GM12878 (cell line): ENCODE measurements at regions not wholly inside any gene's neighbourhood (a gene's known extent, or its start where the extent isn't known, plus 50 kb on each side); places are given as distances from the start of the nearest gene placed in this dataset.

ENCODE experiments used
- ETV6 ChIP-seq, 2 experiments: fragments of 450-650 bp in 1 of 2; IDR thresholded peaks in 1 of 2; conservative IDR thresholded peaks in 1 of 2; 2 replicates each; pipeline ENCODE4 v1.6.1; 2014; ENCODE audit warnings: antibody characterized with exemption in 1 of 2, borderline replicate concordance in 1 of 2, low read depth in 1 of 2, mild to moderate bottlenecking in 1 of 2, moderate library complexity in 1 of 2
- IRF4 ChIP-seq: IDR thresholded peaks from 2 replicates; pipeline ENCODE4 v1.6.1; 2011; ENCODE audit warnings: low read depth, low read length
- PML ChIP-seq: IDR thresholded peaks from 2 replicates; pipeline ENCODE4 v1.6.1; 2012; ENCODE audit warnings: low read length, inconsistent platforms
- POLR2A ChIP-seq: IDR thresholded peaks from 2 replicates; pipeline ENCODE4 v1.6.1; 2011; ENCODE audit warnings: low read depth, mild to moderate bottlenecking, low read length
- SP1 ChIP-seq: IDR thresholded peaks from one replicate; pipeline ENCODE4 v1.6.1; 2011; ENCODE audit warnings: low read depth, low read length
- TCF3 ChIP-seq: IDR thresholded peaks from 2 replicates; pipeline ENCODE4 v1.6.1; 2012; ENCODE audit warnings: low read depth, mild to moderate bottlenecking, low read length, borderline replicate concordance; ENCODE audit not compliant: insufficient read depth
- TF ChIP-seq, protein P1 (sequence below), 3 experiments: IDR thresholded peaks in 2 of 3; conservative IDR thresholded peaks in 1 of 3; 2 replicates each; pipeline ENCODE4 v1.5.1; 2011; ENCODE audit warnings: low read depth in 3 of 3, low read length in 3 of 3, mild to moderate bottlenecking in 3 of 3, control low read depth in 2 of 3, moderate library complexity in 2 of 3, inconsistent platforms in 1 of 3, mixed read lengths in 1 of 3; ENCODE audit not compliant: control insufficient read depth in 2 of 3, insufficient read depth in 1 of 3; ENCODE audit errors: extremely low read depth in 1 of 3
- TF ChIP-seq, protein P2 (sequence below): IDR thresholded peaks from 2 replicates; pipeline ENCODE4 v1.6.1; 2012; ENCODE audit warnings: mild to moderate bottlenecking, low read depth, low read length
- TF ChIP-seq, protein P3 (sequence below): IDR thresholded peaks from 2 replicates; pipeline ENCODE4 v1.6.1; 2011; ENCODE audit warnings: low read depth, mild to moderate bottlenecking, low read length, moderate library complexity, borderline replicate concordance; ENCODE audit errors: extremely low read depth
- TF ChIP-seq, protein P4 (sequence below): IDR thresholded peaks from 2 replicates; pipeline ENCODE4 v1.6.1; 2011; ENCODE audit warnings: borderline replicate concordance, low read depth, mild to moderate bottlenecking, moderate library complexity, low read length; ENCODE audit not compliant: insufficient read depth, poor library complexity, severe bottlenecking
- TF ChIP-seq, protein P5 (sequence below): IDR thresholded peaks from 2 replicates; pipeline ENCODE4 v1.6.1; 2012; ENCODE audit warnings: low read depth, low read length, improper control_type of control experiment

DNA sequence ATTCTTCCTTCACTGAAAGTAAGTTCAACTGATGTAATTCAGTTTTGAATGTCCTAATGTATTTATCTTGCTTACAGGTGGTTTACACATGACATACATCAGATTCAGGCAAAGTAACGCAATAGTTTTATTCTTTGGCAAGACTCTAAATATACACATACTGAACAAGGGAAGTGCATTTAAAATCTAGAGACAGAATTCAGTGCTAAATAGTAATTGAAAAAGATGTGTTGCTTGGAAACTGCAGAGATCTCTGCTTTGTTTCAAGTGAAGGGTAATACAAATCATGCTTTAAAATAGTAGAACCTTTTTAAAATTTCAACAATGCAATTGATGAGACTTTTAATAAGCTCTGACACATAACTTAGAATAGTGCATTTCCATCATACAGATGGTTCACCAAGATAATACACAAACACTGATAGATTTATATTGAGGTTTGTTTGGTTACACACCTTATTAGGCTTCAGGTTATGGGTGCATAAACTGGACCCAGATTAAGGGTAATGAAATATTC, 581.0 kb upstream of the MIR17HG start:
- TF ChIP-seq TCF3 (no peak), POLR2A (no peak), ETV6 (conservative IDR thresholded peaks at IDR 0.05 in 1 of 2, IDR thresholded peaks at IDR 0.05 in 1 of 2; ENCODE audit: borderline replicate concordance in 1 of 2, low read depth in 1 of 2) (no peak), SP1 (no peak), IRF4 (no peak), PML (no peak)
- TF ChIP-seq, protein P1, sequence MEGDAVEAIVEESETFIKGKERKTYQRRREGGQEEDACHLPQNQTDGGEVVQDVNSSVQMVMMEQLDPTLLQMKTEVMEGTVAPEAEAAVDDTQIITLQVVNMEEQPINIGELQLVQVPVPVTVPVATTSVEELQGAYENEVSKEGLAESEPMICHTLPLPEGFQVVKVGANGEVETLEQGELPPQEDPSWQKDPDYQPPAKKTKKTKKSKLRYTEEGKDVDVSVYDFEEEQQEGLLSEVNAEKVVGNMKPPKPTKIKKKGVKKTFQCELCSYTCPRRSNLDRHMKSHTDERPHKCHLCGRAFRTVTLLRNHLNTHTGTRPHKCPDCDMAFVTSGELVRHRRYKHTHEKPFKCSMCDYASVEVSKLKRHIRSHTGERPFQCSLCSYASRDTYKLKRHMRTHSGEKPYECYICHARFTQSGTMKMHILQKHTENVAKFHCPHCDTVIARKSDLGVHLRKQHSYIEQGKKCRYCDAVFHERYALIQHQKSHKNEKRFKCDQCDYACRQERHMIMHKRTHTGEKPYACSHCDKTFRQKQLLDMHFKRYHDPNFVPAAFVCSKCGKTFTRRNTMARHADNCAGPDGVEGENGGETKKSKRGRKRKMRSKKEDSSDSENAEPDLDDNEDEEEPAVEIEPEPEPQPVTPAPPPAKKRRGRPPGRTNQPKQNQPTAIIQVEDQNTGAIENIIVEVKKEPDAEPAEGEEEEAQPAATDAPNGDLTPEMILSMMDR (IDR thresholded peaks at IDR 0.05 in 2 of 3, conservative IDR thresholded peaks at IDR 0.05 in 1 of 3; ENCODE audit: control insufficient read depth in 2 of 3, extremely low read depth in 1 of 3, insufficient read depth in 1 of 3, low read depth in 3 of 3, low read length in 3 of 3) = no peak
- TF ChIP-seq, protein P2, sequence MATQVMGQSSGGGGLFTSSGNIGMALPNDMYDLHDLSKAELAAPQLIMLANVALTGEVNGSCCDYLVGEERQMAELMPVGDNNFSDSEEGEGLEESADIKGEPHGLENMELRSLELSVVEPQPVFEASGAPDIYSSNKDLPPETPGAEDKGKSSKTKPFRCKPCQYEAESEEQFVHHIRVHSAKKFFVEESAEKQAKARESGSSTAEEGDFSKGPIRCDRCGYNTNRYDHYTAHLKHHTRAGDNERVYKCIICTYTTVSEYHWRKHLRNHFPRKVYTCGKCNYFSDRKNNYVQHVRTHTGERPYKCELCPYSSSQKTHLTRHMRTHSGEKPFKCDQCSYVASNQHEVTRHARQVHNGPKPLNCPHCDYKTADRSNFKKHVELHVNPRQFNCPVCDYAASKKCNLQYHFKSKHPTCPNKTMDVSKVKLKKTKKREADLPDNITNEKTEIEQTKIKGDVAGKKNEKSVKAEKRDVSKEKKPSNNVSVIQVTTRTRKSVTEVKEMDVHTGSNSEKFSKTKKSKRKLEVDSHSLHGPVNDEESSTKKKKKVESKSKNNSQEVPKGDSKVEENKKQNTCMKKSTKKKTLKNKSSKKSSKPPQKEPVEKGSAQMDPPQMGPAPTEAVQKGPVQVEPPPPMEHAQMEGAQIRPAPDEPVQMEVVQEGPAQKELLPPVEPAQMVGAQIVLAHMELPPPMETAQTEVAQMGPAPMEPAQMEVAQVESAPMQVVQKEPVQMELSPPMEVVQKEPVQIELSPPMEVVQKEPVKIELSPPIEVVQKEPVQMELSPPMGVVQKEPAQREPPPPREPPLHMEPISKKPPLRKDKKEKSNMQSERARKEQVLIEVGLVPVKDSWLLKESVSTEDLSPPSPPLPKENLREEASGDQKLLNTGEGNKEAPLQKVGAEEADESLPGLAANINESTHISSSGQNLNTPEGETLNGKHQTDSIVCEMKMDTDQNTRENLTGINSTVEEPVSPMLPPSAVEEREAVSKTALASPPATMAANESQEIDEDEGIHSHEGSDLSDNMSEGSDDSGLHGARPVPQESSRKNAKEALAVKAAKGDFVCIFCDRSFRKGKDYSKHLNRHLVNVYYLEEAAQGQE = no peak
- TF ChIP-seq, protein P3, sequence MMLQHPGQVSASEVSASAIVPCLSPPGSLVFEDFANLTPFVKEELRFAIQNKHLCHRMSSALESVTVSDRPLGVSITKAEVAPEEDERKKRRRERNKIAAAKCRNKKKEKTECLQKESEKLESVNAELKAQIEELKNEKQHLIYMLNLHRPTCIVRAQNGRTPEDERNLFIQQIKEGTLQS = no peak
- TF ChIP-seq, protein P4, sequence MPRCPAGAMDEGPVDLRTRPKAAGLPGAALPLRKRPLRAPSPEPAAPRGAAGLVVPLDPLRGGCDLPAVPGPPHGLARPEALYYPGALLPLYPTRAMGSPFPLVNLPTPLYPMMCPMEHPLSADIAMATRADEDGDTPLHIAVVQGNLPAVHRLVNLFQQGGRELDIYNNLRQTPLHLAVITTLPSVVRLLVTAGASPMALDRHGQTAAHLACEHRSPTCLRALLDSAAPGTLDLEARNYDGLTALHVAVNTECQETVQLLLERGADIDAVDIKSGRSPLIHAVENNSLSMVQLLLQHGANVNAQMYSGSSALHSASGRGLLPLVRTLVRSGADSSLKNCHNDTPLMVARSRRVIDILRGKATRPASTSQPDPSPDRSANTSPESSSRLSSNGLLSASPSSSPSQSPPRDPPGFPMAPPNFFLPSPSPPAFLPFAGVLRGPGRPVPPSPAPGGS = no peak
- TF ChIP-seq, protein P5, sequence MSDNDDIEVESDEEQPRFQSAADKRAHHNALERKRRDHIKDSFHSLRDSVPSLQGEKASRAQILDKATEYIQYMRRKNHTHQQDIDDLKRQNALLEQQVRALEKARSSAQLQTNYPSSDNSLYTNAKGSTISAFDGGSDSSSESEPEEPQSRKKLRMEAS = no peak
